ENCODE measurements at regions not wholly inside any gene's neighbourhood (a gene's known extent, or its start where the extent isn't known, plus 50 kb on each side); places are given as distances from the start of the nearest gene placed in this dataset.

DNA sequence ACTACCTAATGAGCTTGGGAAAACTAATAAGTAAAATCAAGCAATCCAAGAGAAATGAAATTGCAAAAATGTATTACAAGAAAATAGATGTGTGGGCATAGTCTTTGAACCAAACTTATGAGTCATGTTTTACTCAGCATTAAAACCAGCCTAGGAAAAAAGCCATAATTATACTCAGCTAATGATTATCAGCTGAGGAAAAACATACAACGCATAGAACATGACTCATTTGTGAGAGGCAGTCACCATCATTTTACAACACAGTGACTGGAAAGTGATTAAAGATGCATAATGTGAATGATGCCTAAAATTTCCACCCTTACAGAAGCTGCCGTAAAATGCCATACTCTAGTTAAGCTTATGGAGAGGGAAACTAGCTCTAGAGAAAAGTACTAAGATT lies 238.0 kb upstream of the EOMES start:
- no peak overlapping the region for H3K4me2 ChIP-seq (ENCODE audit: low read depth, low read length)
- no peaks in the 10 kb centered on the region for H4K20me1 ChIP-seq (ENCODE audit: insufficient read depth, low read length)
- H3K9me3 ChIP-seq (ENCODE audit: low read length): no peaks in the 10 kb centered on the region
- no peaks in the 10 kb centered on the region for H3K36me3 ChIP-seq (replicated peaks in 1 of 2; ENCODE audit: control insufficient read depth in 1 of 2, insufficient read depth in 2 of 2, low read length in 2 of 2)
- DNase-seq (ENCODE audit: low spot score): no peak
- FAIRE-seq: no peak
- in situ Hi-C loops (cut with HindIII; ENCODE audit: extremely low pct_ligation_motif_present, low pct_unique_long_range_greater_than_20kb) (no loop called here), intact Hi-C loops (cut with micrococcal nuclease; ENCODE audit: unreplicated experiment) (loop anchor here (5.0 kb wide), 1 partner anchor 1897 kb away; no protein-coding TSS in a partner anchor)
- H3K27me3 ChIP-seq (ENCODE audit: control insufficient read depth in 1 of 2, insufficient read depth in 2 of 2, low read length in 2 of 2): no peaks in the 10 kb centered on the region
- no peak overlapping the region for H3K9ac ChIP-seq (ENCODE audit: insufficient read depth, low read depth, low read length)
- no peak overlapping the region for H3K27ac ChIP-seq (ENCODE audit: extremely low read length, insufficient read depth, low read length)
- no peak overlapping the region for H3K4me3 ChIP-seq (replicated peaks in 1 of 3; ENCODE audit: insufficient read depth in 1 of 3, low read depth in 2 of 3, low read length in 3 of 3)
- no peaks in the 10 kb centered on the region for H3K4me1 ChIP-seq (ENCODE audit: insufficient read depth, low read length)
- H2AFZ ChIP-seq (ENCODE audit: low read length): no peak overlapping the region
- ChIA-PET CTCF (ENCODE audit: low intra/inter-chr PET ratio, low total read pairs) (no interaction called here), POLR2A (no interaction called here)
- no peaks in the 10 kb centered on the region for H3K79me2 ChIP-seq (ENCODE audit: insufficient read depth, low read length)
- 19% methylated on average over 2 of the region's 2 CpGs for WGBS (ENCODE audit: low lambda C conversion rate)
- BruUV-seq (replicated peaks): no TSS peak
- ATAC-seq: no peak
- no peak for TF ChIP-seq ZNF772 (CRISPR knock-in tag; IDR thresholded peaks at IDR 0.05)
- TF ChIP-seq ZNF431 (CRISPR knock-in tag; IDR thresholded peaks at IDR 0.05; ENCODE audit: borderline replicate concordance, low read depth): no peak
- no peak for TF ChIP-seq MATR3 (CRISPR knock-in tag; IDR thresholded peaks at IDR 0.05)
- TF ChIP-seq, protein P1, sequence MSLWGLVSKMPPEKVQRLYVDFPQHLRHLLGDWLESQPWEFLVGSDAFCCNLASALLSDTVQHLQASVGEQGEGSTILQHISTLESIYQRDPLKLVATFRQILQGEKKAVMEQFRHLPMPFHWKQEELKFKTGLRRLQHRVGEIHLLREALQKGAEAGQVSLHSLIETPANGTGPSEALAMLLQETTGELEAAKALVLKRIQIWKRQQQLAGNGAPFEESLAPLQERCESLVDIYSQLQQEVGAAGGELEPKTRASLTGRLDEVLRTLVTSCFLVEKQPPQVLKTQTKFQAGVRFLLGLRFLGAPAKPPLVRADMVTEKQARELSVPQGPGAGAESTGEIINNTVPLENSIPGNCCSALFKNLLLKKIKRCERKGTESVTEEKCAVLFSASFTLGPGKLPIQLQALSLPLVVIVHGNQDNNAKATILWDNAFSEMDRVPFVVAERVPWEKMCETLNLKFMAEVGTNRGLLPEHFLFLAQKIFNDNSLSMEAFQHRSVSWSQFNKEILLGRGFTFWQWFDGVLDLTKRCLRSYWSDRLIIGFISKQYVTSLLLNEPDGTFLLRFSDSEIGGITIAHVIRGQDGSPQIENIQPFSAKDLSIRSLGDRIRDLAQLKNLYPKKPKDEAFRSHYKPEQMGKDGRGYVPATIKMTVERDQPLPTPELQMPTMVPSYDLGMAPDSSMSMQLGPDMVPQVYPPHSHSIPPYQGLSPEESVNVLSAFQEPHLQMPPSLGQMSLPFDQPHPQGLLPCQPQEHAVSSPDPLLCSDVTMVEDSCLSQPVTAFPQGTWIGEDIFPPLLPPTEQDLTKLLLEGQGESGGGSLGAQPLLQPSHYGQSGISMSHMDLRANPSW (CRISPR knock-in tag; IDR thresholded peaks at IDR 0.05; ENCODE audit: borderline replicate concordance): no peak
- TF ChIP-seq MTA1 (CRISPR knock-in tag; IDR thresholded peaks at IDR 0.05; ENCODE audit: borderline replicate concordance): no peak
- no peak for TF ChIP-seq ZNF274 (CRISPR knock-in tag; IDR thresholded peaks at IDR 0.05)
- TF ChIP-seq, protein P2, sequence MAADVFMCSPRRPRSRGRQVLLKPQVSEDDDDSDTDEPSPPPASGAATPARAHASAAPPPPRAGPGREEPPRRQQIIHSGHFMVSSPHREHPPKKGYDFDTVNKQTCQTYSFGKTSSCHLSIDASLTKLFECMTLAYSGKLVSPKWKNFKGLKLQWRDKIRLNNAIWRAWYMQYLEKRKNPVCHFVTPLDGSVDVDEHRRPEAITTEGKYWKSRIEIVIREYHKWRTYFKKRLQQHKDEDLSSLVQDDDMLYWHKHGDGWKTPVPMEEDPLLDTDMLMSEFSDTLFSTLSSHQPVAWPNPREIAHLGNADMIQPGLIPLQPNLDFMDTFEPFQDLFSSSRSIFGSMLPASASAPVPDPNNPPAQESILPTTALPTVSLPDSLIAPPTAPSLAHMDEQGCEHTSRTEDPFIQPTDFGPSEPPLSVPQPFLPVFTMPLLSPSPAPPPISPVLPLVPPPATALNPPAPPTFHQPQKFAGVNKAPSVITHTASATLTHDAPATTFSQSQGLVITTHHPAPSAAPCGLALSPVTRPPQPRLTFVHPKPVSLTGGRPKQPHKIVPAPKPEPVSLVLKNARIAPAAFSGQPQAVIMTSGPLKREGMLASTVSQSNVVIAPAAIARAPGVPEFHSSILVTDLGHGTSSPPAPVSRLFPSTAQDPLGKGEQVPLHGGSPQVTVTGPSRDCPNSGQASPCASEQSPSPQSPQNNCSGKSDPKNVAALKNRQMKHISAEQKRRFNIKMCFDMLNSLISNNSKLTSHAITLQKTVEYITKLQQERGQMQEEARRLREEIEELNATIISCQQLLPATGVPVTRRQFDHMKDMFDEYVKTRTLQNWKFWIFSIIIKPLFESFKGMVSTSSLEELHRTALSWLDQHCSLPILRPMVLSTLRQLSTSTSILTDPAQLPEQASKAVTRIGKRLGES (CRISPR knock-in tag; IDR thresholded peaks at IDR 0.05; ENCODE audit: borderline replicate concordance): no peak
- TF ChIP-seq, protein P3, sequence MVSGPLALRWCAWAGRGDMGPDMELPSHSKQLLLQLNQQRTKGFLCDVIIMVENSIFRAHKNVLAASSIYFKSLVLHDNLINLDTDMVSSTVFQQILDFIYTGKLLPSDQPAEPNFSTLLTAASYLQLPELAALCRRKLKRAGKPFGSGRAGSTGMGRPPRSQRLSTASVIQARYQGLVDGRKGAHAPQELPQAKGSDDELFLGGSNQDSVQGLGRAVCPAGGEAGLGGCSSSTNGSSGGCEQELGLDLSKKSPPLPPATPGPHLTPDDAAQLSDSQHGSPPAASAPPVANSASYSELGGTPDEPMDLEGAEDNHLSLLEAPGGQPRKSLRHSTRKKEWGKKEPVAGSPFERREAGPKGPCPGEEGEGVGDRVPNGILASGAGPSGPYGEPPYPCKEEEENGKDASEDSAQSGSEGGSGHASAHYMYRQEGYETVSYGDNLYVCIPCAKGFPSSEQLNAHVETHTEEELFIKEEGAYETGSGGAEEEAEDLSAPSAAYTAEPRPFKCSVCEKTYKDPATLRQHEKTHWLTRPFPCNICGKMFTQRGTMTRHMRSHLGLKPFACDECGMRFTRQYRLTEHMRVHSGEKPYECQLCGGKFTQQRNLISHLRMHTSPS (CRISPR knock-in tag; IDR thresholded peaks at IDR 0.05; ENCODE audit: low read depth): no peak
- TF ChIP-seq, protein P4, sequence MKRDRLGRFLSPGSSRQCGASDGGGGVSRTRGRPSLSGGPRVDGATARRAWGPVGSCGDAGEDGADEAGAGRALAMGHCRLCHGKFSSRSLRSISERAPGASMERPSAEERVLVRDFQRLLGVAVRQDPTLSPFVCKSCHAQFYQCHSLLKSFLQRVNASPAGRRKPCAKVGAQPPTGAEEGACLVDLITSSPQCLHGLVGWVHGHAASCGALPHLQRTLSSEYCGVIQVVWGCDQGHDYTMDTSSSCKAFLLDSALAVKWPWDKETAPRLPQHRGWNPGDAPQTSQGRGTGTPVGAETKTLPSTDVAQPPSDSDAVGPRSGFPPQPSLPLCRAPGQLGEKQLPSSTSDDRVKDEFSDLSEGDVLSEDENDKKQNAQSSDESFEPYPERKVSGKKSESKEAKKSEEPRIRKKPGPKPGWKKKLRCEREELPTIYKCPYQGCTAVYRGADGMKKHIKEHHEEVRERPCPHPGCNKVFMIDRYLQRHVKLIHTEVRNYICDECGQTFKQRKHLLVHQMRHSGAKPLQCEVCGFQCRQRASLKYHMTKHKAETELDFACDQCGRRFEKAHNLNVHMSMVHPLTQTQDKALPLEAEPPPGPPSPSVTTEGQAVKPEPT (CRISPR knock-in tag; IDR thresholded peaks at IDR 0.05; ENCODE audit: low read depth): no peak
- no peak for TF ChIP-seq HIVEP1 (CRISPR knock-in tag; IDR thresholded peaks at IDR 0.05)
- TF ChIP-seq ZSCAN30 (CRISPR knock-in tag; IDR thresholded peaks at IDR 0.05): no peak
- TF ChIP-seq ZNF296 (CRISPR knock-in tag; conservative IDR thresholded peaks at IDR 0.05): no peak

All from HepG2 (cell line).